HEK293 (cell line): ENCODE measurements at regions not wholly inside any gene's neighbourhood (a gene's known extent, or its start where the extent isn't known, plus 50 kb on each side); places are given as distances from the start of the nearest gene placed in this dataset.

Experiments
- CTCF ChIA-PET: fragments of 350-600 bp; formaldehyde crosslinking; extraction: SDS; loops from one replicate; lab custom pipeline; 2021; ENCODE audit warnings: antibody characterized with exemption; lab: Yijun Ruan, JAX
- POLR2A ChIA-PET: fragments of 300-600 bp; formaldehyde crosslinking; extraction: SDS; loops from one replicate; lab custom pipeline; 2020; ENCODE audit warnings: antibody characterized with exemption, inconsistent platforms; lab: Yijun Ruan, JAX
- H3K27ac ChIP-seq: fragments of 200-500 bp; sonication (Bioruptor generic); 2 replicates; pipeline ENCODE4 v1.5.1; 2014; ENCODE audit warnings: low read depth, low read length, control low read depth, inconsistent platforms; ENCODE audit errors: extremely low read depth
- H3K36me3 ChIP-seq, 2 experiments: fragments of 200-500 bp in 1 of 2; sonication (Bioruptor generic) in 1 of 2; 1 replicate in 1 of 2; 2 replicates in 1 of 2; pipeline ENCODE4 v1.5.1; 2014 to 2017; ENCODE audit warnings: inconsistent platforms in 2 of 2, low read length in 2 of 2; ENCODE audit not compliant: control insufficient read depth in 2 of 2, insufficient read depth in 1 of 2
- H3K4me1 ChIP-seq: fragments of 200-500 bp; sonication (Bioruptor generic); 2 replicates; pipeline ENCODE4 v1.5.1; 2014; ENCODE audit warnings: mild to moderate bottlenecking, low read length, inconsistent platforms; ENCODE audit not compliant: control insufficient read depth, insufficient read depth
- H3K4me3 ChIP-seq: 2 replicates; pipeline ENCODE4 v1.5.1; 2011; ENCODE audit warnings: low read depth, mild to moderate bottlenecking, control low read depth, low read length, moderate library complexity
- H3K9me3 ChIP-seq: fragments of 200-500 bp; sonication (Bioruptor generic); 2 replicates; pipeline ENCODE4 v1.5.1; 2014; ENCODE audit warnings: low read depth, low read length, inconsistent platforms; ENCODE audit not compliant: control insufficient read depth, insufficient read depth
- BCL11A ChIP-seq: fragments of 450-650 bp; formaldehyde crosslinking; IDR thresholded peaks from 2 replicates; pipeline ENCODE4 v1.5.1; 2016; ENCODE audit warnings: low read depth, missing biosample characterization, missing genetic modification characterization
- FEZF1 ChIP-seq: fragments of 450-650 bp; formaldehyde crosslinking; IDR thresholded peaks from 2 replicates; pipeline ENCODE4 v1.5.1; 2016; ENCODE audit warnings: missing biosample characterization, missing genetic modification characterization
- GFI1B ChIP-seq: fragments of 450-650 bp; formaldehyde crosslinking; IDR thresholded peaks from 2 replicates; pipeline ENCODE4 v1.5.1; 2016; ENCODE audit warnings: missing biosample characterization, missing genetic modification characterization
- HOXC10 ChIP-seq: sonication (generic); formaldehyde crosslinking; IDR thresholded peaks from 2 replicates; pipeline ENCODE4 v1.8.1; 2023; ENCODE audit warnings: mild to moderate bottlenecking, missing genetic modification reagents
- HOXD13 ChIP-seq: sonication (generic); formaldehyde crosslinking; IDR thresholded peaks from 2 replicates; pipeline ENCODE4 v1.8.0; 2022; ENCODE audit warnings: missing genetic modification reagents, borderline replicate concordance
- PATZ1 ChIP-seq: fragments of 450-650 bp; formaldehyde crosslinking; IDR thresholded peaks from 2 replicates; pipeline ENCODE4 v1.5.1; 2016; ENCODE audit warnings: missing biosample characterization, missing genetic modification characterization
- PRDM6 ChIP-seq: fragments of 450-650 bp; formaldehyde crosslinking; IDR thresholded peaks from 2 replicates; pipeline ENCODE4 v1.5.1; 2017; ENCODE audit warnings: missing biosample characterization, missing genetic modification characterization
- SCRT1 ChIP-seq: fragments of 450-650 bp; formaldehyde crosslinking; IDR thresholded peaks from 2 replicates; pipeline ENCODE4 v1.5.1; 2016; ENCODE audit warnings: missing biosample characterization, missing genetic modification characterization, borderline replicate concordance
- SP2 ChIP-seq: fragments of 450-650 bp; formaldehyde crosslinking; IDR thresholded peaks from 2 replicates; pipeline ENCODE4 v1.5.1; 2016; ENCODE audit warnings: missing biosample characterization, missing genetic modification characterization
- WT1 ChIP-seq: fragments of 450-650 bp; formaldehyde crosslinking; IDR thresholded peaks from 2 replicates; pipeline ENCODE4 v1.5.1; 2016; ENCODE audit warnings: missing biosample characterization, missing genetic modification characterization
- ZBTB20 ChIP-seq: fragments of 450-650 bp; formaldehyde crosslinking; IDR thresholded peaks from 2 replicates; pipeline ENCODE4 v1.5.1; 2016; ENCODE audit warnings: missing biosample characterization, missing genetic modification characterization
- ZBTB48 ChIP-seq: fragments of 450-650 bp; formaldehyde crosslinking; IDR thresholded peaks from 2 replicates; pipeline ENCODE4 v1.5.1; 2016; ENCODE audit warnings: missing biosample characterization, missing genetic modification characterization
- ZBTB49 ChIP-seq: fragments of 450-650 bp; formaldehyde crosslinking; IDR thresholded peaks from 2 replicates; pipeline ENCODE4 v1.5.1; 2016; ENCODE audit warnings: missing biosample characterization, missing genetic modification characterization, low read depth
- ZNF132 ChIP-seq: fragments of 450-650 bp; formaldehyde crosslinking; IDR thresholded peaks from 2 replicates; pipeline ENCODE4 v1.5.1; 2017; ENCODE audit warnings: missing biosample characterization, missing genetic modification characterization, borderline replicate concordance
- ZNF133 ChIP-seq: fragments of 450-650 bp; formaldehyde crosslinking; IDR thresholded peaks from 2 replicates; pipeline ENCODE4 v1.5.1; 2016; ENCODE audit warnings: missing biosample characterization, missing genetic modification characterization
- ZNF174 ChIP-seq: fragments of 450-650 bp; formaldehyde crosslinking; IDR thresholded peaks from 2 replicates; pipeline ENCODE4 v1.5.0; 2017; ENCODE audit warnings: missing biosample characterization, mild to moderate bottlenecking, missing genetic modification characterization
- ZNF211 ChIP-seq: fragments of 450-650 bp; formaldehyde crosslinking; IDR thresholded peaks from 2 replicates; pipeline ENCODE4 v1.5.1; 2016; ENCODE audit warnings: low read depth, missing biosample characterization, missing genetic modification characterization
- ZNF274 ChIP-seq, 2 experiments: fragments of 200-500 bp in 1 of 2; fragments of 450-650 bp in 1 of 2; sonication (Bioruptor generic) in 1 of 2; formaldehyde crosslinking in 1 of 2; IDR thresholded peaks; 2 replicates each; pipeline versions ENCODE4 v1.5.1 to v1.6.1; 2014 to 2016; ENCODE audit warnings: borderline replicate concordance in 1 of 2, inconsistent platforms in 1 of 2, low read length in 1 of 2, missing biosample characterization in 1 of 2, missing genetic modification characterization in 1 of 2
- ZNF449 ChIP-seq: fragments of 450-650 bp; formaldehyde crosslinking; IDR thresholded peaks from 2 replicates; pipeline ENCODE4 v1.5.1; 2017; ENCODE audit warnings: missing biosample characterization, mild to moderate bottlenecking, missing genetic modification characterization, moderate library complexity
- ZNF501 ChIP-seq: fragments of 450-650 bp; formaldehyde crosslinking; IDR thresholded peaks from 2 replicates; pipeline ENCODE4 v1.5.1; 2016; ENCODE audit warnings: missing biosample characterization, missing genetic modification characterization
- ZNF510 ChIP-seq: fragments of 450-650 bp; formaldehyde crosslinking; IDR thresholded peaks from 2 replicates; pipeline ENCODE4 v1.5.1; 2018; ENCODE audit warnings: mild to moderate bottlenecking, missing genetic modification characterization, missing biosample characterization; ENCODE audit not compliant: insufficient replicate concordance
- ZNF692 ChIP-seq: fragments of 450-650 bp; formaldehyde crosslinking; IDR thresholded peaks from 2 replicates; pipeline ENCODE4 v1.5.1; 2016; ENCODE audit warnings: missing biosample characterization, missing genetic modification characterization
- ZNF776 ChIP-seq: fragments of 450-650 bp; formaldehyde crosslinking; IDR thresholded peaks from 2 replicates; pipeline ENCODE4 v1.5.0; 2017; ENCODE audit warnings: missing biosample characterization, missing genetic modification characterization, borderline replicate concordance
- ZSCAN18 ChIP-seq: fragments of 450-650 bp; formaldehyde crosslinking; IDR thresholded peaks from 2 replicates; pipeline ENCODE4 v1.5.1; 2016; ENCODE audit warnings: missing biosample characterization, missing genetic modification characterization
- ZSCAN23 ChIP-seq: fragments of 450-650 bp; formaldehyde crosslinking; IDR thresholded peaks from 2 replicates; pipeline ENCODE4 v1.5.1; 2016; ENCODE audit warnings: missing biosample characterization, missing genetic modification characterization
- ZSCAN30 ChIP-seq: fragments of 450-650 bp; IDR thresholded peaks from 2 replicates; pipeline ENCODE4 v1.5.1; 2018; ENCODE audit warnings: missing biosample characterization, mild to moderate bottlenecking, missing genetic modification characterization, moderate library complexity

- Histone ChIP-seq H3K36me3 (no peaks in the 10 kb centered on the region), H3K9me3 (no peaks in the 10 kb centered on the region), H3K27ac (no peak overlapping the region), H3K4me1 (no peaks in the 10 kb centered on the region), H3K4me3 (no peak overlapping the region)
- TF ChIP-seq SCRT1 (tag by site-specific recombination): no peak
- TF ChIP-seq HOXD13 (CRISPR knock-in tag): no peak
- no peak for TF ChIP-seq GFI1B (tag by site-specific recombination)
- TF ChIP-seq ZNF132 (tag by site-specific recombination): no peak
- TF ChIP-seq ZNF274 (IDR thresholded peaks at IDR 0.05; ENCODE audit: low read length): no peak
- no peak for TF ChIP-seq ZNF274 (tag by site-specific recombination; IDR thresholded peaks at IDR 0.05; ENCODE audit: borderline replicate concordance)
- TF ChIP-seq ZBTB48 (tag by site-specific recombination): no peak
- no peak for TF ChIP-seq HOXC10
- no peak for TF ChIP-seq ZSCAN18 (tag by site-specific recombination)
- no peak for TF ChIP-seq ZNF174 (tag by site-specific recombination)
- TF ChIP-seq ZNF692 (tag by site-specific recombination): no peak
- no peak for TF ChIP-seq WT1
- TF ChIP-seq PATZ1 (tag by site-specific recombination): no peak
- no peak for TF ChIP-seq ZBTB49 (tag by site-specific recombination)
- TF ChIP-seq ZNF510: no peak
- TF ChIP-seq ZBTB20 (tag by site-specific recombination): no peak
- ChIA-PET CTCF (interaction anchor here (2.0 kb wide), 1 partner anchor 11 kb away, joined by 7 read pairs; no protein-coding TSS in a partner anchor), POLR2A (no interaction called here)
Observed at GRCh38 chr15:56868170-56868569, 50.3 kb upstream of the TCF12 start.

- Histone ChIP-seq H3K9me3 (no peaks in the 10 kb centered on the region), H3K27ac (no peak overlapping the region), H3K4me1 (no peaks in the 10 kb centered on the region), H3K36me3 (no peaks in the 10 kb centered on the region), H3K4me3 (no peak overlapping the region)
- ChIA-PET POLR2A (no interaction called here), CTCF (no interaction called here)
- TF ChIP-seq ZNF449 (tag by site-specific recombination) (no peak), ZSCAN23 (no peak), ZNF501 (tag by site-specific recombination) (no peak), ZNF211 (tag by site-specific recombination) (no peak), BCL11A (tag by site-specific recombination) (no peak), ZSCAN30 (tag by site-specific recombination) (no peak), ZNF133 (tag by site-specific recombination) (no peak), FEZF1 (tag by site-specific recombination) (no peak), PRDM6 (no peak), SP2 (tag by site-specific recombination) (no peak), ZNF776 (tag by site-specific recombination) (no peak)
Observed at GRCh38 chr15:56866803-56867202, 51.6 kb upstream of the TCF12 start.
